Epithelial cell of esophagus (primary cell): ENCODE measurements at regions not wholly inside any gene's neighbourhood (a gene's known extent, or its start where the extent isn't known, plus 50 kb on each side); places are given as distances from the start of the nearest gene placed in this dataset.

ENCODE experiments used
- DNase-seq: peaks from one replicate; pipeline ENCODE4 v3.0.0; 2010; ENCODE audit warnings: low read depth
- H3K4me3 ChIP-seq: 2 replicates; pipeline ENCODE4 v1.5.1; 2011; ENCODE audit warnings: mild to moderate bottlenecking, low read length, control low read depth
- CTCF ChIP-seq: IDR thresholded peaks from 2 replicates; pipeline ENCODE4 v1.5.1; 2011; ENCODE audit warnings: low read depth, mild to moderate bottlenecking, low read length, control low read depth, inconsistent platforms; ENCODE audit not compliant: insufficient read depth; ENCODE audit errors: missing control alignments

- no peak overlapping the region for H3K4me3 ChIP-seq
- DNase-seq = no peak
- TF ChIP-seq CTCF = no peak
Observed at GRCh38 chr9:2934241-2934650, 90.4 kb upstream of the PUM3 start.

GRCh38 chr9:2933165-2934095 is 89.5 kb upstream of the PUM3 start:
- no peak for TF ChIP-seq CTCF
- no peak overlapping the region for H3K4me3 ChIP-seq
- DNase-seq = no peak

GRCh38 chr9:2928411-2928810 is 84.5 kb upstream of the PUM3 start:
- no peak for DNase-seq
- TF ChIP-seq CTCF = no peak
- H3K4me3 ChIP-seq = no peak overlapping the region

- no peak for TF ChIP-seq CTCF
- DNase-seq = no peak
- no peak overlapping the region for H3K4me3 ChIP-seq
Observed at GRCh38 chr9:2925016-2925415, 81.1 kb upstream of the PUM3 start.

GRCh38 chr9:2924380-2924768 is 80.5 kb upstream of the PUM3 start:
- no peak overlapping the region for H3K4me3 ChIP-seq
- no peak for DNase-seq
- TF ChIP-seq CTCF = no peak

- TF ChIP-seq CTCF = no peak
- DNase-seq = no peak
Observed at GRCh38 chr9:2923766-2924379, 80.0 kb upstream of the PUM3 start.

More at GRCh38 chr9:2923766-2924379, 80.0 kb upstream of the PUM3 start:
- H3K4me3 ChIP-seq = no peak overlapping the region
